GM12891 (cell line): ENCODE measurements at regions not wholly inside any gene's neighbourhood (a gene's known extent, or its start where the extent isn't known, plus 50 kb on each side); places are given as distances from the start of the nearest gene placed in this dataset.

Experiments used
- PAX5 ChIP-seq: IDR thresholded peaks from 2 replicates; pipeline ENCODE4 v1.6.1; 2011; ENCODE audit warnings: low read length, moderate library complexity, mild to moderate bottlenecking; ENCODE audit not compliant: insufficient read depth, severe bottlenecking
- POLR2A ChIP-seq: IDR thresholded peaks from 2 replicates; pipeline ENCODE4 v1.6.1; 2011; ENCODE audit warnings: low read depth, low read length, control low read depth
- POLR2AphosphoS5 ChIP-seq: IDR thresholded peaks from 2 replicates; pipeline ENCODE4 v1.6.1; 2011; ENCODE audit warnings: low read depth, low read length, control low read depth
- POU2F2 ChIP-seq: IDR thresholded peaks from 2 replicates; pipeline ENCODE4 v1.6.1; 2011; ENCODE audit warnings: low read depth, mild to moderate bottlenecking, control low read depth, low read length, moderate library complexity
- SPI1 ChIP-seq: IDR thresholded peaks from 2 replicates; pipeline ENCODE4 v1.6.1; 2011; ENCODE audit warnings: low read depth, low read length, control low read depth
- TAF1 ChIP-seq: IDR thresholded peaks from 2 replicates; pipeline ENCODE4 v1.6.1; 2011; ENCODE audit warnings: low read depth, low read length, control low read depth

DNA sequence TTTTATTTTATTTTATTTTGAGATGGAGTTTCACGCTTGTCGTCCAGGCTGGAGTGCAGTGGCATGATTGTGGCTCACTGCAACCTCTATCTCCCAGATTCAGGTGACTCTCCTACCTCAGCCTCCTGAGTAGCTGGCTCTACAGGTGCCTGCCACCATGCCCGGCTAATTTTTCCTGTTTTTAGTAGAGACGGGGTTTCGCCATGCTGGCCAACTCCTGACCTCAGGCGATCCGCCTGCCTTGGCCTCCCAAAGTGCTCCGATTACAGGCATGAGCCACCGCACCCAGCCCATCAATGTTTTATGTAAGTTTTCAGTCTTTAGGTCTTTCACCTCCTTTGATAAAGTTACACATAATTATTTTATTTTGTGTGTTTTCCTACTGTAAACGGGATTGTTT, 154.6 kb downstream of the COPRS start:
- TF ChIP-seq POLR2A (no peak), SPI1 (no peak), POLR2AphosphoS5 (no peak), TAF1 (no peak), POU2F2 (no peak), PAX5 (no peak)
